IMR-90 (cell line): ENCODE measurements at regions not wholly inside any gene's neighbourhood (a gene's known extent, or its start where the extent isn't known, plus 50 kb on each side); places are given as distances from the start of the nearest gene placed in this dataset.

Experiments used
- ATAC-seq: fragments of 200-7000 bp; cut with Tn5 transposase; 2 replicates; pipeline ENCODE4 v1.9.1; 2020; ENCODE audit warnings: low read depth, mild to moderate bottlenecking, moderate library complexity
- BruUV-seq: library from RNA; stranded (reverse); fragments of 400-500 nt; replicated peaks from 2 replicates; lab custom pipeline; 2021; lab: Mats Ljungman, UMichigan
- CTCF ChIA-PET: fragments of 300-600 bp; formaldehyde crosslinking; extraction: SDS; loops from one replicate; lab custom pipeline; 2021; ENCODE audit warnings: antibody characterized with exemption; lab: Yijun Ruan, JAX
- POLR2A ChIA-PET: fragments of 300-600 bp; sonication (Branson Sonifier 250); formaldehyde crosslinking; loops from one replicate; lab custom pipeline; 2022; ENCODE audit warnings: antibody characterized with exemption; ENCODE audit not compliant: unreplicated experiment; lab: Charles Lee
- DNase-seq: peaks from one replicate; pipeline ENCODE4 v3.0.0; 2013
- H2AFZ ChIP-seq: replicated peaks from 2 replicates; pipeline ENCODE3; 2013; ENCODE audit warnings: low read length, mild to moderate bottlenecking; ENCODE audit not compliant: poor library complexity
- H2AK5ac ChIP-seq: 2 replicates; pipeline ENCODE4 v1.6.1; 2013; ENCODE audit warnings: low read depth, low read length, inconsistent platforms
- H2AK9ac ChIP-seq: replicated peaks from 2 replicates; pipeline ENCODE3; 2013; ENCODE audit warnings: mild to moderate bottlenecking, low read depth, low read length, moderate library complexity; ENCODE audit not compliant: poor library complexity
- H2BK120ac ChIP-seq: 2 replicates; pipeline ENCODE4 v1.6.1; 2013; ENCODE audit warnings: low read depth, low read length, inconsistent platforms
- H2BK15ac ChIP-seq: 3 replicates; pipeline ENCODE4 v1.6.1; 2013; ENCODE audit warnings: low read depth, low read length, inconsistent platforms
- H2BK20ac ChIP-seq: 2 replicates; pipeline ENCODE4 v1.6.1; 2013; ENCODE audit warnings: low read depth, mild to moderate bottlenecking, inconsistent platforms, low read length, moderate library complexity
- H2BK5ac ChIP-seq: 2 replicates; pipeline ENCODE4 v1.6.1; 2013; ENCODE audit warnings: mild to moderate bottlenecking, low read depth, low read length, inconsistent platforms; ENCODE audit not compliant: poor library complexity, severe bottlenecking
- H3K14ac ChIP-seq: replicated peaks from 2 replicates; pipeline ENCODE4 v1.6.1; 2013; ENCODE audit warnings: low read depth, low read length, inconsistent platforms
- H3K18ac ChIP-seq: 2 replicates; pipeline ENCODE4 v1.6.1; 2013; ENCODE audit warnings: low read depth, low read length, control low read depth
- H3K23ac ChIP-seq: 2 replicates; pipeline ENCODE4 v1.6.1; 2013; ENCODE audit warnings: low read depth, low read length, inconsistent platforms
- H3K27ac ChIP-seq: 2 replicates; pipeline ENCODE4 v1.5.1; 2013; ENCODE audit warnings: mild to moderate bottlenecking, control low read depth, low read length; ENCODE audit not compliant: insufficient read depth
- H3K27me3 ChIP-seq: 2 replicates; pipeline ENCODE4 v1.6.1; 2013; ENCODE audit warnings: low read length; ENCODE audit not compliant: control insufficient read depth, insufficient read depth
- H3K36me3 ChIP-seq: 2 replicates; pipeline ENCODE4 v1.6.1; 2013; ENCODE audit warnings: low read length, mixed read lengths; ENCODE audit not compliant: control insufficient read depth, insufficient read depth
- H3K4ac ChIP-seq: 2 replicates; pipeline ENCODE4 v1.6.1; 2013; ENCODE audit warnings: low read depth, low read length, inconsistent platforms
- H3K4me1 ChIP-seq: 2 replicates; pipeline ENCODE4 v1.6.1; 2013; ENCODE audit warnings: low read length, mixed read lengths; ENCODE audit not compliant: control insufficient read depth, insufficient read depth
- H3K4me2 ChIP-seq: 2 replicates; pipeline ENCODE4 v1.6.1; 2013; ENCODE audit warnings: low read depth, mild to moderate bottlenecking, control low read depth, low read length, moderate library complexity
- H3K4me3 ChIP-seq: 2 replicates; pipeline ENCODE4 v1.5.1; 2013; ENCODE audit warnings: low read depth, mild to moderate bottlenecking, control low read depth, low read length, moderate library complexity; ENCODE audit not compliant: insufficient read depth
- H3K56ac ChIP-seq: 2 replicates; pipeline ENCODE4 v1.6.1; 2013; ENCODE audit warnings: low read length, inconsistent platforms; ENCODE audit not compliant: insufficient read depth; ENCODE audit errors: extremely low read depth
- H3K79me1 ChIP-seq, 2 experiments: 2 replicates each; pipeline ENCODE4 v1.6.1; 2013; ENCODE audit warnings: low read length in 2 of 2, inconsistent platforms in 1 of 2, low read depth in 1 of 2
- H3K9ac ChIP-seq: 2 replicates; pipeline ENCODE4 v1.6.1; 2013; ENCODE audit warnings: low read depth, low read length, control low read depth
- H3K9me1 ChIP-seq: 2 replicates; pipeline ENCODE4 v1.6.1; 2013; ENCODE audit warnings: low read length, inconsistent platforms; ENCODE audit not compliant: insufficient read depth
- H3K9me3 ChIP-seq: 2 replicates; pipeline ENCODE4 v1.6.1; 2013; ENCODE audit warnings: low read length; ENCODE audit not compliant: control insufficient read depth, insufficient read depth
- H4K20me1 ChIP-seq: 2 replicates; pipeline ENCODE4 v1.6.1; 2013; ENCODE audit warnings: low read length, inconsistent platforms; ENCODE audit not compliant: insufficient read depth
- H4K5ac ChIP-seq: 2 replicates; pipeline ENCODE4 v1.6.1; 2013; ENCODE audit warnings: mild to moderate bottlenecking, low read depth, low read length, control low read depth
- H4K8ac ChIP-seq, 2 experiments: 2 replicates each; pipeline ENCODE4 v1.6.1; 2013; ENCODE audit warnings: low read depth in 2 of 2, low read length in 2 of 2, control low read depth in 1 of 2, inconsistent platforms in 1 of 2
- H4K91ac ChIP-seq: 2 replicates; pipeline ENCODE4 v1.6.1; 2013; ENCODE audit warnings: low read depth, low read length, inconsistent platforms; ENCODE audit not compliant: insufficient read depth
- BHLHE40 ChIP-seq: fragments of 150-350 bp; IDR thresholded peaks from 2 replicates; pipeline ENCODE4 v1.6.1; 2016; ENCODE audit warnings: mild to moderate bottlenecking, low read depth, low read length
- CEBPB ChIP-seq: IDR thresholded peaks from 2 replicates; pipeline ENCODE4 v1.6.1; 2012; ENCODE audit warnings: low read depth, low read length, improper control_type of control experiment
- CHD1 ChIP-seq: IDR thresholded peaks from 2 replicates; pipeline ENCODE4 v1.6.1; 2012; ENCODE audit warnings: low read depth, low read length, improper control_type of control experiment
- CTCF ChIP-seq: conservative IDR thresholded peaks from 2 replicates; pipeline ENCODE4 v1.5.1; 2012; ENCODE audit warnings: mild to moderate bottlenecking, low read depth, low read length, improper control_type of control experiment
- FOS ChIP-seq: fragments of 150-350 bp; IDR thresholded peaks from 2 replicates; pipeline ENCODE4 v1.6.1; 2016; ENCODE audit warnings: low read depth, low read length
- MAFK ChIP-seq: IDR thresholded peaks from 2 replicates; pipeline ENCODE4 v1.6.1; 2012; ENCODE audit warnings: low read depth, low read length, improper control_type of control experiment
- MAZ ChIP-seq: IDR thresholded peaks from 2 replicates; pipeline ENCODE4 v1.6.1; 2012; ENCODE audit warnings: low read depth, mild to moderate bottlenecking, low read length, improper control_type of control experiment, moderate library complexity, borderline replicate concordance
- MXI1 ChIP-seq: IDR thresholded peaks from 2 replicates; pipeline ENCODE4 v1.6.1; 2012; ENCODE audit warnings: low read depth, mild to moderate bottlenecking, low read length, moderate library complexity, borderline replicate concordance
- NFE2L2 ChIP-seq: fragments of 150-350 bp; IDR thresholded peaks from 2 replicates; pipeline ENCODE4 v1.6.1; 2016; ENCODE audit warnings: low read depth, mild to moderate bottlenecking, low read length
- POLR2A ChIP-seq: IDR thresholded peaks from 2 replicates; pipeline ENCODE4 v1.6.1; 2012; ENCODE audit warnings: mild to moderate bottlenecking, low read depth, low read length
- RAD21 ChIP-seq: IDR thresholded peaks from 2 replicates; pipeline ENCODE4 v1.6.1; 2012; ENCODE audit warnings: low read length, improper control_type of control experiment
- RCOR1 ChIP-seq: IDR thresholded peaks from 2 replicates; pipeline ENCODE4 v1.6.1; 2012; ENCODE audit warnings: mild to moderate bottlenecking, low read length, improper control_type of control experiment; ENCODE audit not compliant: insufficient replicate concordance
- RFX5 ChIP-seq: IDR thresholded peaks from 2 replicates; pipeline ENCODE4 v1.8.0; 2012; ENCODE audit warnings: low read depth, mild to moderate bottlenecking, low read length, moderate library complexity
- SMC3 ChIP-seq: fragments of 150-350 bp; IDR thresholded peaks from 2 replicates; pipeline ENCODE4 v1.6.1; 2016; ENCODE audit warnings: low read depth, mild to moderate bottlenecking, antibody characterized with exemption, low read length, moderate library complexity
- WGBS, 2 experiments: methylation state at CpG; one replicate each; pipeline versions ENCODE4 v1.1.5 to v1.1.7; 2013; ENCODE audit warnings: missing lambda C conversion rate in 2 of 2; ENCODE audit not compliant: insufficient read length in 1 of 2; ENCODE audit errors: extremely low coverage in 2 of 2; 5-methylcytosine and 5-hydroxymethylcytosine counted together
- dilution Hi-C: fragments of 300-500 bp; cut with HindIII; formaldehyde crosslinking; loops from one replicate; pipeline ENCODE4 v1.14.3; 2018; ENCODE audit warnings: low sequenced_read_pairs; ENCODE audit not compliant: unreplicated experiment
- in situ Hi-C: fragments of 300-500 bp; cut with MboI; formaldehyde crosslinking; loops from 3 replicates; pipeline ENCODE4 v1.14.3; 2019; ENCODE audit warnings: low sequenced_read_pairs, inconsistent platforms, mixed read lengths
- intact Hi-C: fragments of 100-400 bp; cut with micrococcal nuclease; formaldehyde crosslinking; loops from 2 replicates; pipeline ENCODE4 v1.10.0; 2022
- TF ChIP-seq, protein P1 (sequence below): fragments of 150-350 bp; IDR thresholded peaks from 2 replicates; pipeline ENCODE4 v1.6.1; 2017; ENCODE audit warnings: mild to moderate bottlenecking, antibody characterized with exemption, low read length, low read depth
- TF ChIP-seq, protein P2 (sequence below): fragments of 150-350 bp; IDR thresholded peaks from 2 replicates; pipeline ENCODE4 v1.6.1; 2016; ENCODE audit warnings: low read depth, mild to moderate bottlenecking, low read length, moderate library complexity, borderline replicate concordance

- no peak overlapping the region for H3K4ac ChIP-seq
- WGBS, 2 experiments, result no CpG with 5 or more reads among the region's 1 CpG
- H2AK5ac ChIP-seq, result no peak overlapping the region
- no peaks in the 10 kb centered on the region for H3K36me3 ChIP-seq
- in situ Hi-C loops, result no loop called here
- H4K8ac ChIP-seq, result no peak overlapping the region
- H3K9me1 ChIP-seq, result no peaks in the 10 kb centered on the region
- no peak overlapping the region for H2AK9ac ChIP-seq
- H2BK15ac ChIP-seq, result no peak overlapping the region
- no TSS peak for BruUV-seq
- no peak overlapping the region for H4K5ac ChIP-seq
- H3K4me2 ChIP-seq, result no peak overlapping the region
- no peak overlapping the region for H2BK20ac ChIP-seq
- H4K91ac ChIP-seq, result no peak overlapping the region
- H3K4me3 ChIP-seq, result no peak overlapping the region
- no peak overlapping the region for H3K23ac ChIP-seq
- no peaks in the 10 kb centered on the region for H3K9me3 ChIP-seq
- dilution Hi-C loops, result no loop called here
- no peak overlapping the region for H2BK120ac ChIP-seq
- no peak overlapping the region for H2BK5ac ChIP-seq
- ChIA-PET POLR2A (no interaction called here), CTCF (no interaction called here)
- H4K20me1 ChIP-seq, result no peaks in the 10 kb centered on the region
- no peak overlapping the region for H3K56ac ChIP-seq
- intact Hi-C loops, result no loop called here
- H3K14ac ChIP-seq, result no peak overlapping the region
- no peak overlapping the region for H3K18ac ChIP-seq
- no peaks in the 10 kb centered on the region for H3K4me1 ChIP-seq
- no peak overlapping the region for H3K27ac ChIP-seq
- peaks cover 24% of the 10 kb centered on the region for H3K27me3 ChIP-seq
- H2AFZ ChIP-seq, result no peak overlapping the region
- TF ChIP-seq, protein P1, sequence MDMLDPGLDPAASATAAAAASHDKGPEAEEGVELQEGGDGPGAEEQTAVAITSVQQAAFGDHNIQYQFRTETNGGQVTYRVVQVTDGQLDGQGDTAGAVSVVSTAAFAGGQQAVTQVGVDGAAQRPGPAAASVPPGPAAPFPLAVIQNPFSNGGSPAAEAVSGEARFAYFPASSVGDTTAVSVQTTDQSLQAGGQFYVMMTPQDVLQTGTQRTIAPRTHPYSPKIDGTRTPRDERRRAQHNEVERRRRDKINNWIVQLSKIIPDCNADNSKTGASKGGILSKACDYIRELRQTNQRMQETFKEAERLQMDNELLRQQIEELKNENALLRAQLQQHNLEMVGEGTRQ, result no peak
- TF ChIP-seq POLR2A (no peak), NFE2L2 (no peak), CEBPB (no peak), RFX5 (no peak), RAD21 (no peak), RCOR1 (no peak), MAZ (no peak), CTCF (no peak), MAFK (no peak), MXI1 (no peak), BHLHE40 (no peak), CHD1 (no peak), FOS (no peak), SMC3 (no peak)
- TF ChIP-seq, protein P2, sequence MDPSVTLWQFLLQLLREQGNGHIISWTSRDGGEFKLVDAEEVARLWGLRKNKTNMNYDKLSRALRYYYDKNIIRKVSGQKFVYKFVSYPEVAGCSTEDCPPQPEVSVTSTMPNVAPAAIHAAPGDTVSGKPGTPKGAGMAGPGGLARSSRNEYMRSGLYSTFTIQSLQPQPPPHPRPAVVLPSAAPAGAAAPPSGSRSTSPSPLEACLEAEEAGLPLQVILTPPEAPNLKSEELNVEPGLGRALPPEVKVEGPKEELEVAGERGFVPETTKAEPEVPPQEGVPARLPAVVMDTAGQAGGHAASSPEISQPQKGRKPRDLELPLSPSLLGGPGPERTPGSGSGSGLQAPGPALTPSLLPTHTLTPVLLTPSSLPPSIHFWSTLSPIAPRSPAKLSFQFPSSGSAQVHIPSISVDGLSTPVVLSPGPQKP, result no peak
- no peak for ATAC-seq
- H3K79me1 ChIP-seq, result no peaks in the 10 kb centered on the region
- no peak overlapping the region for H3K9ac ChIP-seq
- DNase-seq, result no peak
Measured at GRCh38 chr3:157590273-157590672, 87.1 kb upstream of the VEPH1 start.
